Ascending aorta (tissue), 2 donors: ENCODE measurements at regions not wholly inside any gene's neighbourhood (a gene's known extent, or its start where the extent isn't known, plus 50 kb on each side); places are given as distances from the start of the nearest gene placed in this dataset.
"Not testable (repeated sequence)": the region's sequence is repeated elsewhere in the genome, so short reads cannot be mapped to it uniquely, and the experiment has no call there.

Experiments
- DNase-seq, 2 donors: peaks; one replicate each; pipeline ENCODE4 v3.0.0-alpha.2; 2019; ENCODE audit warnings: low spot score in 2 of 2
- H3K27ac ChIP-seq, 2 donors: fragments of 200-600 bp; sonication (generic); one replicate each; pipeline ENCODE4 v1.5.1; 2016 to 2017; ENCODE audit warnings: mild to moderate bottlenecking in 1 of 2
- H3K27me3 ChIP-seq: fragments of 200-600 bp; sonication (generic); one replicate; pipeline ENCODE4 v1.5.1; 2017
- H3K36me3 ChIP-seq, 2 donors: fragments of 200-600 bp; sonication (generic); one replicate each; pipeline ENCODE4 v1.5.1; 2016
- H3K4me1 ChIP-seq, 2 donors: fragments of 200-600 bp; sonication (generic); one replicate each; pipeline ENCODE4 v1.5.1; 2016 to 2017; ENCODE audit warnings: mild to moderate bottlenecking in 1 of 2
- H3K4me3 ChIP-seq, 2 donors: fragments of 200-600 bp; sonication (generic); one replicate each; pipeline ENCODE4 v1.5.1; 2016 to 2017; ENCODE audit warnings: mild to moderate bottlenecking in 1 of 2
- H3K9me3 ChIP-seq, 2 donors: fragments of 200-600 bp; sonication (generic); one replicate each; pipeline ENCODE4 v1.5.1; 2016
- intact Hi-C: fragments of 100-400 bp; cut with DNase I; formaldehyde crosslinking; loops from one replicate; pipeline ENCODE4 v1.15.1; 2023
- TF ChIP-seq, protein P1 (sequence below), 3 experiments: fragments of 200-600 bp in 2 of 3; fragments of 450-650 bp in 1 of 3; sonication (generic) in 2 of 3; IDR thresholded peaks; one replicate each; pipeline ENCODE4 v1.5.1; 2016 to 2019; ENCODE audit warnings: antibody characterized with exemption in 3 of 3, mild to moderate bottlenecking in 1 of 3, moderate library complexity in 1 of 3

DNA sequence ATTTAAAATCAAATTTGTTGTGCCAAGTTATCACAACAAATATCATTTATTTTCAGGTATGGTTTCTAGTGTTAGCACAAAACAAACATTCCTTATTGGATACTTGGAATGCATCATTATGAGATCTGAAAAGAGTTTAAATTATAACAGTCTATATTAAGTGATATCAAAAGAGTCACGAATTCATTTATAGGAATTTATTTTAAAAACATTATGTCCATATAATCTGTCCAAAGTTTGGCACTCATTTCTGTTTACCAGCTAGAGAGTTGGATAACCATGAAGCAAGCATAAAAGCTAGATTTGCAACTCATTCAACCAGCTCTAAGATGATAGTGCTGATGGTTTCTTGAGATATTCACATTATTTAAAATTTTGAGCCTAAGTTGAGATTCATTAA is 453.2 kb downstream of the DOK5 start:
- intact Hi-C loops, result no loop called here
- no peak for DNase-seq
- H3K9me3 ChIP-seq, result no peaks in the 10 kb centered on the region
- no peak overlapping the region for H3K4me3 ChIP-seq
- no peaks in the 10 kb centered on the region for H3K27me3 ChIP-seq
- no peaks in the 10 kb centered on the region for H3K36me3 ChIP-seq
- H3K27ac ChIP-seq, result no peak overlapping the region
- no peaks in the 10 kb centered on the region for H3K4me1 ChIP-seq
- TF ChIP-seq, protein P1, sequence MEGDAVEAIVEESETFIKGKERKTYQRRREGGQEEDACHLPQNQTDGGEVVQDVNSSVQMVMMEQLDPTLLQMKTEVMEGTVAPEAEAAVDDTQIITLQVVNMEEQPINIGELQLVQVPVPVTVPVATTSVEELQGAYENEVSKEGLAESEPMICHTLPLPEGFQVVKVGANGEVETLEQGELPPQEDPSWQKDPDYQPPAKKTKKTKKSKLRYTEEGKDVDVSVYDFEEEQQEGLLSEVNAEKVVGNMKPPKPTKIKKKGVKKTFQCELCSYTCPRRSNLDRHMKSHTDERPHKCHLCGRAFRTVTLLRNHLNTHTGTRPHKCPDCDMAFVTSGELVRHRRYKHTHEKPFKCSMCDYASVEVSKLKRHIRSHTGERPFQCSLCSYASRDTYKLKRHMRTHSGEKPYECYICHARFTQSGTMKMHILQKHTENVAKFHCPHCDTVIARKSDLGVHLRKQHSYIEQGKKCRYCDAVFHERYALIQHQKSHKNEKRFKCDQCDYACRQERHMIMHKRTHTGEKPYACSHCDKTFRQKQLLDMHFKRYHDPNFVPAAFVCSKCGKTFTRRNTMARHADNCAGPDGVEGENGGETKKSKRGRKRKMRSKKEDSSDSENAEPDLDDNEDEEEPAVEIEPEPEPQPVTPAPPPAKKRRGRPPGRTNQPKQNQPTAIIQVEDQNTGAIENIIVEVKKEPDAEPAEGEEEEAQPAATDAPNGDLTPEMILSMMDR (IDR thresholded peaks at IDR 0.05), result no peak

DNA sequence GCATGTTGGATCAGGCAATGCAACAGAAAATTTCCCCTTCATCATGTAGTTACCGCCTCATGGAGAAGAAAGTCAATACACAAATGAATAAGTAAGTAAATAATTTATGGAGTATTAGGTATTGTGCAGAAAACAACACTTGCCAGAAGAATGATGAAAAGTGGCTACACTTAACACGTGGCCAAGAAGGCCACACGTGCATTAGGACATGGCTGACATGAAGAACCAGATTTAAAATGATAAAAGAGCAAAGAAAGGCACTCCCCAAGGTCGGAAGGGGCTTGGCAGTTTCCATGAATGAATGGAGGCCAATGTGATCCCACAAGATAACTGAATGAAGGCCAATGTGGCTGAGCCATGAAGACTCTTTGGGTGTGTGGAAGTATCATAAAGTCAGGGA is 447.2 kb downstream of the DOK5 start:
- Histone ChIP-seq H3K4me3 (no peak overlapping the region), H3K36me3 (no peaks in the 10 kb centered on the region), H3K4me1 (no peaks in the 10 kb centered on the region), H3K27ac (no peak overlapping the region), H3K9me3 (no peaks in the 10 kb centered on the region), H3K27me3 (no peaks in the 10 kb centered on the region)
- intact Hi-C loops, result no loop called here
- TF ChIP-seq, protein P1 (IDR thresholded peaks at IDR 0.05), result no peak
- DNase-seq, result no peak

DNA sequence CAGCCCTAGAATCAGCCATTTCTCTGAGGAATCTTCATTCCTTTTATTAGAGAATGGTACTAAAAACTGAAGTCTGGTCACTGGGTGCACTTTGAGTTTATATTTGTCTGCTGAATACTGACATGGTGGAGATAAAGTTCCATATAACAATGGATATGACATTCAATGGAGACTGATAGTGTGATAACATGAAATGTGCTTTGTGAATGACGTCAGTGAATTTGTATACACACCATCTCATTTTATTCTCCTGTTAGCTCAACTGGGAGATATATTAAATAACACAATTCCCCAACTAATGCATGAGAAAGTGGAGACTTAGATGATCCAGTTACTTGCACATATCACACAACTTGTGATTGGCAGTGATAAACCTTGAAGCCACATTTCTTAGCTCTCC is 446.7 kb downstream of the DOK5 start:
- intact Hi-C loops, result no loop called here
- no peak overlapping the region for H3K4me3 ChIP-seq
- H3K9me3 ChIP-seq, result no peaks in the 10 kb centered on the region
- TF ChIP-seq, protein P1 (IDR thresholded peaks at IDR 0.05), result no peak
- H3K36me3 ChIP-seq, result no peaks in the 10 kb centered on the region
- H3K27ac ChIP-seq, result no peak overlapping the region
- H3K27me3 ChIP-seq, result no peaks in the 10 kb centered on the region
- H3K4me1 ChIP-seq, result no peaks in the 10 kb centered on the region
- DNase-seq, result no peak

DNA sequence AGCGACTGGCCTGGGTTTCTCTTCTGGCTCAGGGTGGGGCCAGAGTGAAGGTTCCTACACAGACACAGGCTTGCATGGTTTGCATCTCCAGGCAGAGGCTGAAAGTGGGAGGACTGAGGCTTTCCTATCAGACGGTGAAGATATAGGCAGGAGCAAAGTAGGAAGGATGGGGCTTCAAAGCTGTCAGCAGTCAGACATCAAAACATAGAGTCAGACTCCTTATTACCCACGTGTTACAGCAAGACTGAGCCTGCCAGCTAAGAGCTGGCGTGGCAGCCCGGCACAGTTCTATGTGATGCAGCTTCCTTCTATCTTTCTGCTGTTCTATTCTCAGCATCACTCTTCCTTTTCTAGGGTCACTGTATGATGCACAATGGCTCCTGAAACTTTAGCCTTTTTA is 445.1 kb downstream of the DOK5 start:
- H3K4me3 ChIP-seq, result no peak overlapping the region
- no peaks in the 10 kb centered on the region for H3K9me3 ChIP-seq
- DNase-seq, result no peak
- TF ChIP-seq, protein P1 (IDR thresholded peaks at IDR 0.05), result no peak
- H3K27me3 ChIP-seq, result no peaks in the 10 kb centered on the region
- intact Hi-C loops, result no loop called here
- no peaks in the 10 kb centered on the region for H3K36me3 ChIP-seq
- H3K4me1 ChIP-seq, result no peaks in the 10 kb centered on the region
- no peak overlapping the region for H3K27ac ChIP-seq

DNA sequence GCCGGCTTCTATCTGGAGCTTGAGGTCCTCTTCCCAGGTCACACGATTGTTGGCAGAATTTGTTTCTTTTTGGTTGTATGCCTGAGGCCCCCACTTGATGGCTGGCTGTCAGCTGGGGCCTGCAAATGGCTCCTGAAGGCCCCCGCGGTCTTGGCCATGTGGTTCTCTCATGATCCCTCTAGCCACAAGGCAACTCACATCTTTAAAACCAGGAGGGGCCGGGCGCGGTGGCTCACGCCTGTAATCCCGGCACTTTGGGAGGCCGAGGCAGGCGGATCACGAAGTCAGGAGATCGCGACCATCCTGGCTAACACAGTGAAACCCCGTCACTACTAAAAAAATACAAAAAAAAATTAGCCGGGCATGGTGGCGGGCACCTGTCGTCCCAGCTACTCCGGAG is 443.6 kb downstream of the DOK5 start:
- DNase-seq, H3K36me3 ChIP-seq, H3K4me3 ChIP-seq, intact Hi-C loops, H3K9me3 ChIP-seq, H3K27ac ChIP-seq, H3K27me3 ChIP-seq, H3K4me1 ChIP-seq: not testable (repeated sequence)

DNA sequence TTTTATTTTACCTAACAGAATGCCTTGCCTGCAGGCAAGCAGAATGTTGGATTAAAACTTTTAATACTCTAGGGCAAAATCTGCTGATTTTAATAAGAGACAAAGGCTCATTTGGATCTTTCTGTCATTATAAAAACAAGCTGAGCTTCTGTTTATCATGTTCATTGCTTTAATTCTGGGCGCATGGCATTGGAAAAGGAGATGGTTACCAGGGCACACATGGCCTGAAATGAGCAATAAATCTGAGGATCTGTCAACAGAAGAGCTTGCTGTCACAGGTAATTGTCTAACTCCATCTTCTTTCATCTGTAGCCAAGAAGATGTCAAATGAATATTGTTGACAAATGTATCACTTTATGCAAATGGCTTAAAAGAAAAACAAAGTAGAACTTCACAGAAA is 439.6 kb downstream of the DOK5 start:
- intact Hi-C loops, result no loop called here
- H3K4me3 ChIP-seq, result no peak overlapping the region
- H3K27me3 ChIP-seq, result no peaks in the 10 kb centered on the region
- H3K4me1 ChIP-seq, result no peaks in the 10 kb centered on the region
- H3K27ac ChIP-seq, result no peak overlapping the region
- no peaks in the 10 kb centered on the region for H3K9me3 ChIP-seq
- TF ChIP-seq, protein P1 (IDR thresholded peaks at IDR 0.05), result no peak
- no peaks in the 10 kb centered on the region for H3K36me3 ChIP-seq
- DNase-seq, result no peak
